Keratinocyte (primary cell): ENCODE measurements at regions not wholly inside any gene's neighbourhood (a gene's known extent, or its start where the extent isn't known, plus 50 kb on each side); places are given as distances from the start of the nearest gene placed in this dataset.
"Not testable (repeated sequence)": the region's sequence is repeated elsewhere in the genome, so short reads cannot be mapped to it uniquely, and the experiment has no call there.

ENCODE experiments used
- CTCF ChIP-seq, 3 experiments: IDR thresholded peaks in 1 of 3; conservative IDR thresholded peaks in 1 of 3; optimal IDR thresholded peaks in 1 of 3; 2 replicates in 2 of 3; 3 replicates in 1 of 3; pipeline versions ENCODE3 to v1.5.1; 2011; ENCODE audit warnings: low read length in 3 of 3, mild to moderate bottlenecking in 3 of 3, moderate library complexity in 2 of 3, control low read depth in 1 of 3, inconsistent platforms in 1 of 3; ENCODE audit not compliant: insufficient read depth in 2 of 3; ENCODE audit errors: extremely low read depth in 1 of 3
- EZH2 ChIP-seq: IDR thresholded peaks from one replicate; pipeline ENCODE4 v1.6.1; 2012; ENCODE audit warnings: inconsistent platforms, mild to moderate bottlenecking, low read length, moderate library complexity

GRCh38 chr11:90675496-90675895 is 452.6 kb upstream of the CHORDC1 start:
- not testable (repeated sequence) for TF ChIP-seq CTCF (optimal IDR thresholded peaks at IDR 0.05 in 1 of 3, IDR thresholded peaks at IDR 0.05 in 1 of 3, conservative IDR thresholded peaks at IDR 0.05 in 1 of 3; ENCODE audit: extremely low read depth in 1 of 3, insufficient read depth in 2 of 3, low read length in 3 of 3); EZH2
